Hepatocyte (in vitro differentiated cells): ENCODE measurements at regions not wholly inside any gene's neighbourhood (a gene's known extent, or its start where the extent isn't known, plus 50 kb on each side); places are given as distances from the start of the nearest gene placed in this dataset.

ENCODE experiments used
- DNase-seq: peaks from one replicate; pipeline ENCODE4 v3.0.0-alpha.2; 2016; ENCODE audit warnings: low spot score
- H2AFZ ChIP-seq: fragments of 200-600 bp; sonication (generic); 2 replicates; pipeline ENCODE4 v1.6.0; 2016; ENCODE audit warnings: antibody characterized with exemption, mild to moderate bottlenecking
- H3K27ac ChIP-seq: fragments of 200-600 bp; sonication (generic); 2 replicates; pipeline ENCODE4 v1.5.1; 2016; ENCODE audit warnings: mild to moderate bottlenecking
- H3K27me3 ChIP-seq: fragments of 200-600 bp; sonication (generic); 2 replicates; pipeline ENCODE4 v1.6.1; 2016
- H3K36me3 ChIP-seq: fragments of 200-600 bp; sonication (generic); replicated peaks from 2 replicates; pipeline ENCODE4 v1.5.1; 2016; ENCODE audit warnings: low read depth; ENCODE audit not compliant: insufficient read depth
- H3K4me1 ChIP-seq: fragments of 200-600 bp; sonication (generic); 2 replicates; pipeline ENCODE4 v1.5.1; 2016; ENCODE audit warnings: mild to moderate bottlenecking, moderate library complexity; ENCODE audit not compliant: insufficient read depth
- H3K4me2 ChIP-seq: fragments of 200-600 bp; sonication (generic); 2 replicates; pipeline ENCODE4 v1.6.0; 2016
- H3K4me3 ChIP-seq: fragments of 200-600 bp; sonication (generic); 2 replicates; pipeline ENCODE4 v1.5.1; 2016; ENCODE audit warnings: mild to moderate bottlenecking
- H3K79me2 ChIP-seq: fragments of 200-600 bp; sonication (generic); 2 replicates; pipeline ENCODE4 v1.6.0; 2017; ENCODE audit warnings: mild to moderate bottlenecking
- H3K9me2 ChIP-seq: fragments of 200-600 bp; sonication (generic); replicated peaks from 2 replicates; pipeline ENCODE4 v1.6.0; 2017; ENCODE audit warnings: mild to moderate bottlenecking; ENCODE audit not compliant: insufficient read depth
- H3K9me3 ChIP-seq: fragments of 200-600 bp; sonication (generic); 2 replicates; pipeline ENCODE4 v1.5.1; 2016; ENCODE audit warnings: low read depth, mild to moderate bottlenecking
- H4K20me1 ChIP-seq: fragments of 200-600 bp; sonication (generic); 2 replicates; pipeline ENCODE4 v1.6.0; 2016; ENCODE audit warnings: mild to moderate bottlenecking; ENCODE audit not compliant: insufficient read depth, poor library complexity, severe bottlenecking
- EZH2 ChIP-seq: fragments of 200-600 bp; sonication (generic); IDR thresholded peaks from 2 replicates; pipeline ENCODE4 v1.6.1; 2016; ENCODE audit warnings: antibody characterized with exemption, mild to moderate bottlenecking, borderline replicate concordance
- EZH2phosphoT487 ChIP-seq: fragments of 200-600 bp; sonication (generic); IDR thresholded peaks from one replicate; pipeline ENCODE4 v1.6.1; 2018; ENCODE audit warnings: antibody characterized with exemption, mild to moderate bottlenecking, low read depth, moderate library complexity; ENCODE audit not compliant: unreplicated experiment, severe bottlenecking
- WGBS: methylation state at CpG from one replicate; pipeline ENCODE4 v1.1.6; 2016; ENCODE audit warnings: low lambda C conversion rate; ENCODE audit errors: missing lambda C conversion rate; 5-methylcytosine and 5-hydroxymethylcytosine counted together
- TF ChIP-seq, protein P1 (sequence below): fragments of 200-600 bp; sonication (generic); IDR thresholded peaks from 2 replicates; pipeline ENCODE4 v1.5.1; 2016; ENCODE audit warnings: antibody characterized with exemption, mild to moderate bottlenecking; ENCODE audit not compliant: poor library complexity

GRCh38 chr6:110558575-110558974, 82.2 kb upstream of the SLC22A16 start:
- no peaks in the 10 kb centered on the region for H4K20me1 ChIP-seq
- no peak overlapping the region for H3K4me3 ChIP-seq
- no peaks in the 10 kb centered on the region for H3K27me3 ChIP-seq
- TF ChIP-seq EZH2phosphoT487 (no peak), EZH2 (no peak)
- TF ChIP-seq, protein P1, sequence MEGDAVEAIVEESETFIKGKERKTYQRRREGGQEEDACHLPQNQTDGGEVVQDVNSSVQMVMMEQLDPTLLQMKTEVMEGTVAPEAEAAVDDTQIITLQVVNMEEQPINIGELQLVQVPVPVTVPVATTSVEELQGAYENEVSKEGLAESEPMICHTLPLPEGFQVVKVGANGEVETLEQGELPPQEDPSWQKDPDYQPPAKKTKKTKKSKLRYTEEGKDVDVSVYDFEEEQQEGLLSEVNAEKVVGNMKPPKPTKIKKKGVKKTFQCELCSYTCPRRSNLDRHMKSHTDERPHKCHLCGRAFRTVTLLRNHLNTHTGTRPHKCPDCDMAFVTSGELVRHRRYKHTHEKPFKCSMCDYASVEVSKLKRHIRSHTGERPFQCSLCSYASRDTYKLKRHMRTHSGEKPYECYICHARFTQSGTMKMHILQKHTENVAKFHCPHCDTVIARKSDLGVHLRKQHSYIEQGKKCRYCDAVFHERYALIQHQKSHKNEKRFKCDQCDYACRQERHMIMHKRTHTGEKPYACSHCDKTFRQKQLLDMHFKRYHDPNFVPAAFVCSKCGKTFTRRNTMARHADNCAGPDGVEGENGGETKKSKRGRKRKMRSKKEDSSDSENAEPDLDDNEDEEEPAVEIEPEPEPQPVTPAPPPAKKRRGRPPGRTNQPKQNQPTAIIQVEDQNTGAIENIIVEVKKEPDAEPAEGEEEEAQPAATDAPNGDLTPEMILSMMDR, result no peak
- no peak overlapping the region for H3K4me2 ChIP-seq
- WGBS, result 89% methylated on average over 5 of the region's 5 CpGs
- no peak overlapping the region for H3K27ac ChIP-seq
- no peaks in the 10 kb centered on the region for H3K79me2 ChIP-seq
- H3K36me3 ChIP-seq, result no peaks in the 10 kb centered on the region
- H3K9me2 ChIP-seq, result no peaks in the 10 kb centered on the region
- H2AFZ ChIP-seq, result no peak overlapping the region
- H3K9me3 ChIP-seq, result no peaks in the 10 kb centered on the region
- DNase-seq, result no peak
- peaks cover 3% of the 10 kb centered on the region for H3K4me1 ChIP-seq

- Histone ChIP-seq H3K9me3 (no peaks in the 10 kb centered on the region), H3K4me1 (peaks cover 3% of the 10 kb centered on the region), H3K9me2 (no peaks in the 10 kb centered on the region), H3K36me3 (no peaks in the 10 kb centered on the region), H3K79me2 (no peaks in the 10 kb centered on the region), H2AFZ (no peak overlapping the region), H3K4me2 (no peak overlapping the region), H3K4me3 (no peak overlapping the region), H3K27me3 (no peaks in the 10 kb centered on the region), H3K27ac (no peak overlapping the region), H4K20me1 (no peaks in the 10 kb centered on the region)
- TF ChIP-seq EZH2 (no peak), EZH2phosphoT487 (no peak)
- TF ChIP-seq, protein P1, result no peak
- 82% methylated on average over 5 of the region's 5 CpGs for WGBS
- DNase-seq, result no peak
Observed at GRCh38 chr6:110557199-110557598, 80.8 kb upstream of the SLC22A16 start.

- Histone ChIP-seq H3K4me3 (no peak overlapping the region), H4K20me1 (no peaks in the 10 kb centered on the region), H3K36me3 (no peaks in the 10 kb centered on the region), H3K27me3 (no peaks in the 10 kb centered on the region), H3K9me2 (no peaks in the 10 kb centered on the region), H2AFZ (no peak overlapping the region), H3K27ac (no peak overlapping the region), H3K4me2 (no peak overlapping the region), H3K9me3 (no peaks in the 10 kb centered on the region), H3K79me2 (no peaks in the 10 kb centered on the region), H3K4me1 (peaks cover 3% of the 10 kb centered on the region)
- TF ChIP-seq EZH2phosphoT487 (no peak), EZH2 (no peak)
- TF ChIP-seq, protein P1, result no peak
- 90% methylated on average over 9 of the region's 9 CpGs for WGBS
- DNase-seq, result no peak
Observed at GRCh38 chr6:110556317-110557110, 80.1 kb upstream of the SLC22A16 start.
